GM18867 (cell line): ENCODE measurements at regions not wholly inside any gene's neighbourhood (a gene's known extent, or its start where the extent isn't known, plus 50 kb on each side); places are given as distances from the start of the nearest gene placed in this dataset.
"Not testable (repeated sequence)": the region's sequence is repeated elsewhere in the genome, so short reads cannot be mapped to it uniquely, and the experiment has no call there.

Experiments
- ATAC-seq: cut with Tn5 transposase; IDR thresholded peaks from one replicate; pipeline ENCODE4 v1.9.1; 2021; ENCODE audit warnings: mild to moderate bottlenecking, moderate library complexity; ENCODE audit not compliant: unreplicated experiment

DNA sequence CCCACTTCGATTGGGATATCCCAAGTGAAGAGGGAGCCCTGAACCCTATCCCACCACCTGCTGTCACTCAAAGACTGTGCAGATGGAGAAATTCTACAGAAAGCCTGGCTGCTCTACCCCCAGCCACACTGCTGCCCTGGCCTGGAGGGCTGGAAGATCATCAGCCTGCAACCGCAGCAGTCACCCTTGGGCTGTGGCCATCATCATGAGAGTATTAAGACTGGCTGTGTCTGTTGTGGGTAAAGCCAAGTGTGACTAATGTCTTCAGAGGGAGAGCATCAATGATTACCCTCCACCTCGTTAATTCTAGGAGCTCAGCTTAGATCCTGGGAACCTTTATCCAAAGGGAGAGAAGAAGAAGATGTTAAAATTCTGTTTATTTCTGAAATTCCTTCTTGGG lies 221.5 kb downstream of the TFCP2L1 start:
- no peak for ATAC-seq

DNA sequence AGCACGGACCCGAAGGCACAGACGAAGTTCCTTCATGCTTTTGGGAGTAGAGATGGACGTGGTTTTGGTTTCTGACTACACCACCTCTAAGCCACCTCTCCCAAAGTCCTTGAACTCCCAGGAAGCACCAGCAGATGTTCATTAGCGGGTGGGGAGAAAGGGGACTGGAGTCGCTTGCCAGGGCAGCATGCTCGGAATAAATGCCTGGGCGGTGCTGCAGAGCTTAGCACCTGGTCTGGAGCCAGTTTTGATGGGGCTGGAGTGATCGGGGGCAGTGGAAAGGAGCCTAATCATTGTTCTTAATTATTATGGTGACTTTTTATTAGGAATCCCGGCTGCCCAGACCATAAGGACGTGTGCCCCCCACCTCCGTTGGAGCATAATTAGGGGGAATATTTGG lies 220.8 kb downstream of the TFCP2L1 start:
- no peak for ATAC-seq

DNA sequence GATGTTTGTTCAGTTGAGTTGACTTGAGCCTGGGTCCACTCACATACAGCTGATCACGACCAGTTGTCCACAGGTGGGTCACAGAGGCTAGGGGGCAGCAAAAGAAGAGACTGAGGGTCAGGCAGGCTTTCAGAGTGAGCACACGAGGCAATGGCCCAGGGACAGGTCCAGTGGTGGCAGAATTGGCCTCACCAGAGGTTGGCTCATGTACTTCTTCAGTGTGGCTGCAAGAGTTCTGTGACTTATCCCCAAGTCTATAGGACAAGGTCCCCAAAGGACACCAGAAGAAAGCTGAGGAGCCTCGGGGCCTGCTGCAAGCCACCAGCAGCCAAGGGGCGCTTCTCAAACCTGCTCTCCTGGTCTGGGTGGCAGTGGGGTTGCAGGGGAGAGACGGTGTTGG lies 219.8 kb downstream of the TFCP2L1 start:
- ATAC-seq = no peak

DNA sequence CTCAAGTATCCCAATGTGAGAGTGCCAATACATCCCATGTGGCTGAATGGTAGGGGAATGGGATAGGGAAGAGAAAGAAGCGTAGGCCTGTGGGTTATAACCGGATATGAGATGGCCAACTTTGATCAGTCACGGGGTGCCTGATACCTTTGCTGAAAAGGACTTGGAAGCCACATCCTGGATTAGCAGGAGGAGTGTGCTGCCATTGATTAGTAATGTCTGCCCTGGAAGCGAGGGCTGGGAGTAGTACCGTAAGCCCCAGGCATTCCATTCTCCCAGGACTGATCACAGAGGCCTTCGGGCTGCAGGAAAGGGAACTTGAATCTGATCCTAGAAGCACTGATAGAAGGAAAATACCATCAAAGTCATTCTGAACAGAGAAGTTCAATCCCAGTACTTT lies 218.5 kb downstream of the TFCP2L1 start:
- ATAC-seq = no peak

DNA sequence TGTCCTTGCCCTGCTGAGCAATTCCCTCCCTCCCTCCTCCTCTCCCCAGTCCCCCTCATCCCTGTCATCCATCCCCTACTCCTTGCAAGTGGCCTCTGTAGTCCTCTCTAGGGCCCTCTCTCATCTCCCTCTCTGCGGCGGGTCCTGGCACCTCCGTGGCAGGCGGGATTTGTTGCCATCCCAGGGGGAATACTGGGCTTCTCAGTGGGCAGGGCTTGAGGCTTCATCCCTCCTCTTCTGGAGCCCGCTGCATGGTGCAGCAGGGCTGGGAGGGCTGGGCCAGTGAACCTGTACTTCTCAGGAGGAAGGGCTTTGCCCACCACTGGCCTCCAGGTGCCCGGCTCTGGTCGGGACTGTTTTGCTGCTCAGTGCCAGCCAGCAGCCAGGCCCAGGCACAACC lies 216.2 kb downstream of the TFCP2L1 start:
- no peak for ATAC-seq

DNA sequence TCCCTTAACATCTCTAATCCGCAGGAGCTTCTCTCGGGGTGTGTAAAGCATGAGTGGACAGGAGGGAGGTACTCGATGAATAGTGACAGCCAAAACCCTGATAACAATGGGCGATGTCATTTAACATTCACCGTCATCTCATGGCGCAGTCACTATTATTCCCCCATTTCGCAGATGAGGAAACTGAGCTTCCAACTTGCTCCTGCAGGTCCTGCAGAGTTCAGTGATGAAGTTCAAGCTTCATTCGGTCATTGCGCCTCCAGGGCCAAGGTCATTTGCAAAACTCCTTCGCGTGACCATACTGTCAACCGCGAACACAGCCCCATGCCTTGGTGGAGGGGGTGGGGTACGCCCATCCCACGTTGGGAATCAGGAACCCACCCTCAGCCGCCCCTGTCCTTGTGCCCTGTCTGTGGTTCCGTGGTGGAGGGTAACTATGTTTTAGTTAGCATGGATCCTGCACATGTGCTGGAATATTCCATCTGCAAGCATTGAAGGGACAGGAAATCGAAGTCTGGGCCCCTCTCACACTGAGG lies 215.5 kb downstream of the TFCP2L1 start:
- ATAC-seq = no peak

DNA sequence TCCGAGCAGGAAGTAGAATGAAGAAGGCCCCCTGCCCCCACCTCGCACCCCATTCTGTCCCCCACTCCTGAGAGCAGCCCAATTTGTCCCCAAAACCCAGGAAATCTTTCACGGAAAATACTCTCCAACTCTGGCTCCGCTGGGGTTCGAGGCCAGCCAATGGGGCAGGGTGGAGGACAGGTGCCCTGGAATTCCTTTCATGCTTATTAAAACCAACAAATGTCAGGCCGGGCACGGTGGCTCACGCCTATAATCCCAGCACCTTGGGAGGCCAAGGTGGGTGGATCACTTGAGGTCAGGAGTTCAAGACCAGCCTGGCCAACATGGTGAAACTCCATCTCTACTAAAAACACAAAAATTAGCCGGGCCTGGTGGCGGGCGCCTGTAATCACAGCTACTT lies 214.9 kb downstream of the TFCP2L1 start:
- ATAC-seq = not testable (repeated sequence)

DNA sequence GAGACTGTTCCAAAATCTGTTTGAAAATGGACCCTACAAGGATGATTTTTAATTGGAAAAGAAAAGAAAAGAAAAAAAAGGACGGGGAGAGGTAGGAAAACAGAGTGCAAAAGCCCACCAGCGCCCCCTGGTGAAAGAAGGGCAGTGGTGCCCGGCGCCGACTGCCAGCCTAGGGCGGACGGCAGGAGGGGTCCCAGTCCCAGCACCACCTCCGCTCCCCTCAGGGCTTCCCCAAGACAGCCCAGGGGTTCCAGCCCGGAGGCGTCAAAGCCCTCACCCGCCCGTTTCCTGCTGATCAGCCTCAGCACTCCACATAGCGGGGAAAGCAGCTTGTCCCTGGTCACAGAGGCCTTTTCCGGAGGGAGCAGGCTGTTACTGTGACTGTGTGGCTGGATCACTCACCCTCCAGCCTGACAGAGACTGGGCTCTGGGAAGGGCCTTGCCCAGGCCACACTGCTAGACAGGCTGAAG lies 213.9 kb downstream of the TFCP2L1 start:
- ATAC-seq = no peak

DNA sequence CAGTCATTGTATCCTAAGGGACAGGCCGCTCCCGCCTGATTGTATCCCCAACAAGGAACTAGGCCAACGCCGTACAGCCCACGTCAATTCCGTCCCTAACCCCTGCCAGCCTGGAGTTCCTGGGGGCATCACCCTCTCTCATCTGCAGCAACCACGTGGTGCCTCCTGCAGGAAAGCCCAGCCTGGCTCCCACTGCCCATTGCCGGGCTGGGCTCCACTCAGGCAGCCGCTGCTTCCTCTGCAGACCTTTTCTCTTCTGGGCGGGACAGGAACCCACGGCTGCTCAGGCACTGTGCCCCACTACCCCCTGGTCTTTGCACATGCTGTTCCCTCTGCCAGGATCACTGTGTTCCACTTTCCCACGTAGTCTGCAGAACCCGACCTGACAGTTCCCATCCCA lies 212.2 kb downstream of the TFCP2L1 start:
- no peak for ATAC-seq

DNA sequence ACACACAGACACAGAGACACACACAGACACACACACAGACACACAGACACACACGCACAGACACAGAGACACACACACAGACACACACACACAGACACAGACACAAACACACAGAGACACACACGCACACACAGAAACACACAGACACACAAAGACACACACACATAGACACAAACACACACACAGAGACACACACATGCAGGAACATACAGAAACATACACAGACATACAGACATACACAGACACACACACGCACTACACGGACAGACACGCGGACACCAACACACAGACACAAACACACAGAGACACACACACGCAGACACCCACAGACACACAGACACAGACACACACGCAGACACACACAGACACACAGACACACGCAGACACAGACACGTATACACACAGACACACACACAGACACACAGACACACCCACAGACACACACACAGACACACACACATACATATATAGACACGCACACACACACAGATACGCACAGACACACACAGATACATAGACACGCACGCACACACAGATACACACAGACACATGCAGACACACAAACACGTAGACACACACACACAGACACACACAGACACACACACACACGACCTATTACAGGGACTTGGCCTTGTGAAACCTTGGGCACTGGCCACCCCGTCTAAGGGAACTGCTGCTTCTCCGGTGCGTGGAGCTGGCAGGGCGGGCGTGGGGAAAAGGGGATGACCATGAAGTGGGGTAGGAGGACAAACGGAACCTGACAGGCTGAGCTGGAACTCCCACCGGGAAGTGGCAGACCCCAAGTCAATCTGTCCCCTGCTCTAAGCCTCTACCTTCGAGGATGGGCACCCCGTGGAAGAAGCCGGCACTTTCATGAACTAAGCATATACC lies 211.4 kb downstream of the TFCP2L1 start:
- no peak for ATAC-seq

DNA sequence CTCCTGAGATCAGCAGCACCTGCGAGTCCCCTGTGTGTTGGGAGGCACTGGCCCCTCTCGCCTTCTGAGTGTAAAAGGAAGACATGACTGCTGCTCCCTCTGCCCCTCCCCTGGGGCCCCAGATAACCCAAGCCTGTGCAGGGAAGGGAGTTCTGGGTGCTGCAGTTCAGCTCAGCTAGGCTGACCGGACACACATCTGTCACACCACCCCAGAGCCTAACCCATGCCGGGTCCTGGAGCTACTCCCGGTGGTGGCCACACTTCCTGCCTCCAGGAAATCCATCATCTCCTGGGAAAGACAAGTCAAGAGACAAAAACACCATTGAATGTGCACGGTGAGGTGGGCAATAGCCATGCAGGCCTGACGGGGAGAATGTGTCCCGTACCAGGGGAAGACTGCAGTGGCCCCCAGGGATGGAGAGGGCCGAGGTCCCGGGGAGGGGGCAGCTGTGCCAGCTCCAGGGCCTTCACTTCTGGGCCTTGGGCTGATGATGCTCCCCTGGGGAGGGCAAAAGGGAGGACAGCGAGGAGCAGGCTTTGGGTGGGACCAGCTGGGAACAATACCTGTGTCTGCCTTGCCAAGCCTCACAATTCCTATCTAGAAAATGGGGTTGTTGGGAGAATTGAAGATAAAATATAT lies 210.6 kb downstream of the TFCP2L1 start:
- ATAC-seq = no peak

DNA sequence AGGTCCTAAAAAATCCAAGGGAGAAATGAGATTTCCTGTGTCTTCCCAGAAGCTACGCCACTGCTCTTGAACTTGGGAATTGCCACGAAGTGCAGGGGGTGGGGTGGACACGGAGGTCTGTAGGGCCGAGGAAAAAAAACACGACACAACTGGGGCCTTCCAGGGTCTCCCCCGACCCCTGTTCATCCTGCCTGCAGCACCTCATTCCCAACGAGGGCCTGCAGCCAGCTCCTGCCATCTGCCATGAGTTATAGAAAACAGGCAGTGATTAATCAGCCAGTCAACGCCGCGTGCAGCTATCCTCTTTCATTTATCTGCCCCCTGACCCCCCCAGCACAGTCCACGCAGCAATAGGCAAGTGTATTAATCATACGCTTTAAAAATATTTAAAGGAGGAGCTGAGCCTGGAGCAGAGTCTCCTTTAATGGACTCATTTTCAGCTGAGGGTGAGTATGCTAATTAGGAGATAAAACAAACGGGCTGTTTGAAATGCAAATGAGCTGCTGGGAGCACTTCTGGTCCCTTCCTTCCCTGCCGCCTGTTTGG lies 209.9 kb downstream of the TFCP2L1 start:
- ATAC-seq = no peak

DNA sequence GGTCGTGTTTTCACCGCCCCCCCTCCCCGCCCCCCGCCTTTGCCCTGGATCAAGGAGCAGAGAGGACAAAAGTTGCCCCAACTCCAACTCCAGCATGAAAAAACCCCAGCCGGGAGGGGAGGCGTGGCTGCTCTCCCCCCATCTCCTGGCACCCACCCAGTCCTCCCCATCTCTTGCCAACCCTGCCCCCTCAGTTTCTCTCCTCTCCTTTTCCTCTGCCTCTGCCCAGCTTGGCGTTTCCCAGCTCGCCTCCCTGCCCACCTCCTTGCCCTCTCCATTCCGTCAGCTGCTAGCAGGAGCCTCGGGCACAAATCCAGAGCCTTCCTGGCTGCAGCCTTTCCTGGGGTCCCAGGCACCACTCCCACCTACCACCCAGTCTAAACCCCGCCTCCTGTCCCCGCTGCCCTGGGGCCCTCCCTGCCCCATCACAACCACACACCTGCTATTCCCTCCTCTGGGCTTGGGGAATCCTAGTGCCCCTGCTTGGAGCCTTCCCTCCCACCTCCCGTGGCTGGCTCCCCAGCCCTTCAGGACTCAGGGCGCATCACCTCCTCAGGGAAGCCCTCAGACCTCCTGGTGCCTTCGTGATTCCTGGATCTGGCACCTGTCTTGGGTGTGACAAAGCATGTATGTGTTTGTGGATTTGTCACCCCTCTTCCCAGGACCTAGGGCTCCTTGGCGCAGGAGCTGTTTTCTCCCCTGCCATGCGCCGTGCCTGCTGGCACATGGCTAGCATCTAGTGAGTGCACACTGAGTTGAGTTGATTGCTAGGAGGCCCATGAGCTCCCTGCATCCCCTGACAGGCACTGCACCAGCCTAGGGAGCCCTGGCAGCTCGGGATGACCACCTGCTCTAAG lies 209.1 kb downstream of the TFCP2L1 start:
- ATAC-seq = no peak

DNA sequence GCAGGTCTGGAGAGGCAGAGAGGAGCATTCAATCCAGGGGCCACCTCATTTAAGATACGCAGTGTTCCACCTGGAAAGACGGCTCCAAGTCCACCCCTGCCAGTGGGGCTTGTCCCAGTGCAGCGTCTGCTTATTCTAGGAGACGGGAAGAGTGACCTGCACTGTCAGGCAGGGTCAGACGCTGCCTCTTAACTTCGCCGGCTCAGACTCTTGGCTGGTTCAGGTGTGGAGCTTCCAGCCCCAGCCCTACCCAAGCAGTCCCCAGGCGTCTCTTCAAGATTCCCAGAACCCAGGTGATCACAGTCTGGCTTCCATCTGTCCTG lies 208.5 kb downstream of the TFCP2L1 start:
- ATAC-seq = no peak

DNA sequence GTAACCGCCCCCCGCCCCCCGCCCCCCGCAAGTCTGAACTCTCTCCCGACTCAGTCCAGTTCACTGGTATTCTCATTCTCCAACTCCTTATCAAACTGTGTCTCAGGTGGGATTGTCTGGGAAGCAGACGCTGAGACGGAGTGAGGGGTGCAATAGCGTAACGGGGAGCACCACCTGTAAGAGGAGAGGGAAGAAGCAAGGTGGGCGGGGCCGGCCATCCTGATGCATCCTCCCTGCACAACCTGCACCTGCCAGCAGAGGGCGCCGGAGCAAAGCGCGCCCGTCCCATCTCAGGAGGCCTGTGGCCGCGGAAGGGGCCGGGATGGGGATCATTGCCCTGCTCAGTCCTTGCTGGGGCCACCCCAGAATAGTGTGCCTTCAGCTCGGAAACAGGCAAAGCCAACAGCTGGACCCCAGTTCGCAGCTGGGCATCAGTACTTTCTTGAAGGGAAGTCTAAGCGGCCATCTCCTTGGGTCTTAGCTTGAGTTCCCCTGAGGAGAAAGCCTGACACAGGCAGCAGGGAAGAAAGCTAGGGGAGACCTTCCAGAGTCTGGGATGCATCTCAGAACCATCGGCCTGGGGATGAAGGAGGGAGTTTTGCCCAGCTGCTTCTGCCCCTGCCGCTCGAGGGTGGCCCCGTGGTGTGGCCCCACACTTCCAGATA lies 208.0 kb downstream of the TFCP2L1 start:
- peak; percentile 51 for ATAC-seq

DNA sequence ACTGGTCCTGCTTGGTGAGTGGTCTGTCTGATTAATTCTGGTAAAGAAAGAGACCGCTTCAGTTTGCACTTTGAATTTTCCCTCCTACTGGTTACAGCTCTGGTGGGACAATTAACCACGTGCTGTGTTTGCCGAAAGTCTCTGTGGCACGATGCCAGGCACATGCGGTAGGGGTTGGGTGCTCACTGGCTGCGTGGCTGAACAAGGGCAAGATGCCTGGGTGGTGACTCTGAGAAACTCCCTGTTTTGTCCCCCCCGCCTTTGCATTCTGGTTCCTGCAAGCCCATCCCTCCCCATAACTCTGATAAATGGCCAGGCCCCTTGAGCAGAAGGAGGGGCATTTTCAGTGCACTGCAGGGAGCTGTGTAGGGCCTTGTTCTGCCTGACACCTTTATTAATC lies 206.1 kb downstream of the TFCP2L1 start:
- ATAC-seq = no peak

DNA sequence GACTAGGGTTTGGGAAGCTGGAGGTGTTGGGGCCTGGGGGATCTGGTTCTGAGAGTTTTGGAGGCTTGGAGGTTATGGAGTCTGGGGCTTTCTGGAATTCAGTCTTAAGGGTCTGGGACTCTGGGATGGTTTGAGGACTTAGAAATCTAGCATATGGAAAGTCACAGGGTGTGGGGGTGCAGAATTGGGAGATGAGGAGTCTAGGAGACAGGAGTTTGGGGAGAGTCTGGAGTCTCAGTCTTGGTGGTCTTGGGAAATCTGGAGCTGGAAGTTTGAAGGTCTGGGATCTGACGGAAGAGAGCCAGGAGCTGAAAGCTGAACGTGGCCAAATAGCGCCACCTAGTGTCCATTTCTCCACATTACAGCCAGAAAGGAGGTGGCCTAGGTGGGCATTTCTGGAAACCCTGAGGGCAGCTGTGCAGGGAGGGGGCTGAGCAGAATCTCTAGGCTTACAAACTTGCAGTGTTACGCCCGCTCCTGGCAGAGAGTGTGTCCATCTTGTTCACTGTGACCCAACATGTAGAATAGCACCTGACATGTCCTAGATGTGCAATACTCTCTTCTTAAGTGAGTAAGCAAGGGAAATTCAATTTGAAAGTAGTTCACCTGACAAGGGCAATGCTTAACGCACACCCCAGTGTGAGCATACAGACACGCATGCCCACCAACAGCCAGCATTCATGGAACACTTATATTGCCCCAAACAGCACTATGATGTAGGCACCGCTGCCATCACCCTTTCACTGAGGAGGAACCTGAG lies 204.8 kb downstream of the TFCP2L1 start:
- peak; percentile 41 for ATAC-seq

DNA sequence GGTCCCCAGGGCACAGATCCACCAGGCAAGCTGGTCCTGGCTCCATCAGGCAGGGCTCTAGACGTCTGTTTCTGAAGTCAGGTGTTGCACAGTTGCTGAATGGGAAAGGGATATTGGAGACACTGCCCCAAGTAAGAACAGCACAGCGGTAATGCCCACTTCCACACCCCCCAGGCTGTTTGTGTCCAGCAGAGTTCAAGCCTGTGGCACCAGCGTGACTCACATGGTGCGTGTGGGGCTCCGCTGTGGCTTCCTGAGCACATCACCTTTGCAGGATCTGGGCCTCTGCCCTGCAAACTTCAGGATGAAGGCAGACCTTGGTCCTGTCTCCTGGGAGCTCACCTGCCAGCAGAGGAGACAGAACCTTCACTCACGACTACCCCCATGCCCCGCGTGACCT lies 203.3 kb downstream of the TFCP2L1 start:
- ATAC-seq = no peak

DNA sequence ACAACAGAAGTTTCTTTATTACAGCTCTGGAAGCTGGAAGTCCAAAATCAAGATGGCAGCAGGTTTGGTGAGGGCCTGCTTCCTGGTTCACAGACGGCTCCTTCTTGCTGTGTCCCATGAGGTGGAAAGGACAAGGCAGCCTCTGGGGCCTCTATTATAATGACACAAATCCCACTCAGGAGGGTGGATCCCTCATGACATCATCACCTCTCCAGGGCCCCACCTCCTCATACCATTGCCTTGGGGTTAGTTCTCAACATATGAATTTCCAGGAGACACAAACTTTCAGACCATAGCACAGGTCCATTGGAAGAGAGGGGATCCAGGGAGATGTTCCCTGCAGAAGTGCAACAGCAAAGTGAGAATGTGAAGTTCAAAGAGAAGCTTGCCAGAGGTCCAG lies 202.8 kb downstream of the TFCP2L1 start:
- ATAC-seq = no peak
